ENCODE measurements at regions not wholly inside any gene's neighbourhood (a gene's known extent, or its start where the extent isn't known, plus 50 kb on each side); places are given as distances from the start of the nearest gene placed in this dataset.

DNA sequence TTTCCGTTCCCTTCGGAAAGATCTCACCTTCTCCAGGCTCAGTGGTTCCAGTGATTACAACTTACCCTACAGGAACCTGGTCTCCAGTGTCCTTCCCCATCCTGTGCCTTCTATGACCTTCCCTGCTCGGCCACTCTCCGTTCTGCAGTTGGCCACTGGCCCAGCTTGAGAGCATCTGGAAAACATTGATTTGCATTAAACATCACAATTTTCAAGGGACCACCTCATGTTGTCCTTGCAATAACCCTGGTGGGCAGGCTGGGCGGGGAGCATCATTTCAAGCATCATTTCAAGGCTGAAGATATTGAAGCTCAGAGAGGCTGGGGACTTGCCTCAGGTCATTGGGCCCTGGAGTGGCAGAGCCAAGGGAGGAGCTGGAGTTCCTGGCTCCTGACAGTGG is 177.4 kb downstream of the SEC61B start:
- Histone ChIP-seq H3K27me3 (no peaks in the 10 kb centered on the region), H3K4me3 (no peak overlapping the region), H3K4me1 (no peaks in the 10 kb centered on the region), H3K27ac (no peak overlapping the region), H3K36me3 (no peaks in the 10 kb centered on the region), H3K9me3 (no peaks in the 10 kb centered on the region)
- DNase-seq, result no peak
- TF ChIP-seq, protein P1, sequence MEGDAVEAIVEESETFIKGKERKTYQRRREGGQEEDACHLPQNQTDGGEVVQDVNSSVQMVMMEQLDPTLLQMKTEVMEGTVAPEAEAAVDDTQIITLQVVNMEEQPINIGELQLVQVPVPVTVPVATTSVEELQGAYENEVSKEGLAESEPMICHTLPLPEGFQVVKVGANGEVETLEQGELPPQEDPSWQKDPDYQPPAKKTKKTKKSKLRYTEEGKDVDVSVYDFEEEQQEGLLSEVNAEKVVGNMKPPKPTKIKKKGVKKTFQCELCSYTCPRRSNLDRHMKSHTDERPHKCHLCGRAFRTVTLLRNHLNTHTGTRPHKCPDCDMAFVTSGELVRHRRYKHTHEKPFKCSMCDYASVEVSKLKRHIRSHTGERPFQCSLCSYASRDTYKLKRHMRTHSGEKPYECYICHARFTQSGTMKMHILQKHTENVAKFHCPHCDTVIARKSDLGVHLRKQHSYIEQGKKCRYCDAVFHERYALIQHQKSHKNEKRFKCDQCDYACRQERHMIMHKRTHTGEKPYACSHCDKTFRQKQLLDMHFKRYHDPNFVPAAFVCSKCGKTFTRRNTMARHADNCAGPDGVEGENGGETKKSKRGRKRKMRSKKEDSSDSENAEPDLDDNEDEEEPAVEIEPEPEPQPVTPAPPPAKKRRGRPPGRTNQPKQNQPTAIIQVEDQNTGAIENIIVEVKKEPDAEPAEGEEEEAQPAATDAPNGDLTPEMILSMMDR (IDR thresholded peaks at IDR 0.05), result no peak
- TF ChIP-seq POLR2A (IDR thresholded peaks at IDR 0.05), result no peak

DNA sequence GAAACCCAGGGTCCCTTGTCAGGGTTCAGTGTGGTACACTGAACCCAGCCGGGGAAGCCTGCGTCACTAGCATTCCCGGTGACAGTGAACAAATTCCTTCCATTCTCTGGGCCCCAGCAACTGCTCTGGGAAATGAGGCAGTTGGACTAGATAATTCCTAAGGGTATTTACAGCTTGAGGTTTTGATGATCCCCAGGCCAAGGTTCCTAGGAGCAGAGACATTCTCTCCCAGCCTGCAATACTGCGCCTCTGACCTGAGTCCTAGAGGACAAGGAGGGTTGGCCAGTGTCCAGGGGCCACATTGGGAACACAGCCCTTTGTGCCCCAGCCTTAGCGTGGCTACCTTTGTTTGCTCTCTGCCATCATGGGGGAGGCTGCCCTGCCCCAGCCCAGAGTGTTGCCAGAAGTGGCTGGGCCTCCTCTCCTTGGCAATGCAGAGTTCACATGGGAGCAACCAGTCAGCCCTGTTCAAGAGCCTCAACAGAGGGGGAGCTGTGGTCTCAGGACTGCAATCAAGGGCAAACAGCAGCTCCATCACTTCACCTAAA is 178.2 kb downstream of the SEC61B start:
- DNase-seq, result no peak
- Histone ChIP-seq H3K36me3 (no peaks in the 10 kb centered on the region), H3K27ac (no peak overlapping the region), H3K9me3 (no peaks in the 10 kb centered on the region), H3K4me3 (no peak overlapping the region), H3K27me3 (no peaks in the 10 kb centered on the region), H3K4me1 (no peaks in the 10 kb centered on the region)
- TF ChIP-seq, protein P1 (IDR thresholded peaks at IDR 0.05), result no peak
- TF ChIP-seq POLR2A (IDR thresholded peaks at IDR 0.05), result no peak

DNA sequence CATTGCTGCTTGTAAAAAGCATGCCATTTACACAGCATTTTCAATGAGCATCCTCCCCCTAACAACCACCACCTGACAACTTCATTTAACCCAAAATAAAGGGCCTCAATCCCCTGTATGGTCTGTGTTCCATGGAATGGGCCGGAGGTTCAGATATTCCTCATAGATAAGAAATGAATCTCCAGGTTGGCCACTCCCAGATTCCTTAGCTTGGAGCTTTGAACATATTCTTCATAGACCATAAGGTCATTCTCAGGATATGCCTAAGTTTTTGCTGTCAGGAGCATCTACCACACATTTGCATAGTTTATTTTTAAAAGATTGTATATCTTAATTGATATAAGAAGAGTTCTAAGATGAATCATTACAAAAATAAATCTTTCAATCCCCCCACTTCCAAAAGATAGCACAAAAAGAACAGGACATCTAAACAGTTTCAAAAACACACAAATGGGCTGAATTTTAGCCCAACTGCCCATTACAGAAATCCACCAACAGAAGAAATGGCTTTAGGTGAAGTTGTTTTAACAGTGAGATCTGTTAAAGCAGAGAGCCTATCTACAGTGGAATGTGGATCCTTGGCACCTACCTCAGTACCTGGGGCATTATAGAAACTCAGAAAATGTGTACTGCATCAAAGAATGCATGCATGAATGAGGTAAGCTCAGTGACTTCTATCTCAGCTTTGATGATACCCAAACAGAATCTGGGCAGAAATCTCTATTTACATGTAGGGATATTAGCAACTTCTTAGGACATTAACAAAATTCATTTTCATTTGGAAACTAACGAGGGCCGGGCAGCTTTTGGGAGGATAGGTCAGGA is 179.8 kb downstream of the SEC61B start:
- H3K4me3 ChIP-seq, result no peak overlapping the region
- no peaks in the 10 kb centered on the region for H3K4me1 ChIP-seq
- no peak overlapping the region for H3K27ac ChIP-seq
- DNase-seq, result no peak
- no peaks in the 10 kb centered on the region for H3K27me3 ChIP-seq
- no peaks in the 10 kb centered on the region for H3K36me3 ChIP-seq
- TF ChIP-seq, protein P1 (IDR thresholded peaks at IDR 0.05), result no peak
- no peak for TF ChIP-seq POLR2A (IDR thresholded peaks at IDR 0.05)
- no peaks in the 10 kb centered on the region for H3K9me3 ChIP-seq

DNA sequence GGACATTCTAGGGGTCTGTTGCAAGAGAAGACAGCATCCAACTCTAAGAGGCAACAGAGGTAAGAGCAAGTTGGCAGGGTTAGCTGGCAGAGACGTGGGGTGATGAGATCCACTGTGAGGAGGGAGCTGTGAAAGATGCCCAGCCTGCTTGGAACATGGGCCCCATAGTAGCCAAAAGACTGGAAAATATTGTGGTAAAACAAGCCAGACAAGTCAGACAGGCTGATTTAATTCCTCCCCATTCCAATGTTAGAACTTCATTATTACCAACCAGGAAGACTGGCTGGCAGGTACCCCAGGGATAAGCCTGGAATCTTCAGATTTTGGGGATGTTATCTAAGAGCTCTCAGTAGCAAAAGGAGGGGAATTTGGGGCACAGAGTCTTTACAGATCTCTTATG is 181.3 kb downstream of the SEC61B start:
- no peak for TF ChIP-seq POLR2A (IDR thresholded peaks at IDR 0.05)
- TF ChIP-seq, protein P1 (IDR thresholded peaks at IDR 0.05), result no peak
- H3K27me3 ChIP-seq, result no peaks in the 10 kb centered on the region
- no peaks in the 10 kb centered on the region for H3K36me3 ChIP-seq
- no peak for DNase-seq
- H3K4me3 ChIP-seq, result no peak overlapping the region
- no peak overlapping the region for H3K27ac ChIP-seq
- no peaks in the 10 kb centered on the region for H3K9me3 ChIP-seq
- no peaks in the 10 kb centered on the region for H3K4me1 ChIP-seq

DNA sequence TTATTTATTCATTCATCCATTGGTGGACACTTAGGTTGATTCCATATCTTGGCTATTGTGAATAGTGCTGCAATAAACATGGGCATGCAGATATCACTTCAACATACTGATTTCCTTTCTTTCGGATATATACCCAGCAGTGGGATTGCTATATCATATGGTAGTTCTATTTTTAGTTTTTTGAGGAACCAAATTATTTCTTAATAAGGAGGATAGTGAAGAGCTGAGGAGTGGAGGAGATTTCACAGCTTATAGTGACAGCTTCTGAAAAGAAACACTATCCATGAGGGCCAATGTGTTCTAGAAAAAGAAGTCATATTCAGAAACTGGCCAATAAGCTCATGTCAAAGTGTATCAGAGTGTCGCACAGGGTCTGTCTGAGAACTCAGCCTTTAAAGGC is 183.3 kb downstream of the SEC61B start:
- TF ChIP-seq, protein P1 (IDR thresholded peaks at IDR 0.05), result no peak
- no peak for TF ChIP-seq POLR2A (IDR thresholded peaks at IDR 0.05)
- no peak for DNase-seq
- Histone ChIP-seq H3K4me1 (no peaks in the 10 kb centered on the region), H3K9me3 (no peaks in the 10 kb centered on the region), H3K27me3 (no peaks in the 10 kb centered on the region), H3K36me3 (no peaks in the 10 kb centered on the region), H3K4me3 (no peak overlapping the region), H3K27ac (no peak overlapping the region)
